Muscle of leg (tissue), 3 donors: ENCODE measurements at regions not wholly inside any gene's neighbourhood (a gene's known extent, or its start where the extent isn't known, plus 50 kb on each side); places are given as distances from the start of the nearest gene placed in this dataset.

Experiments used
- DNase-seq: peaks from one replicate; pipeline ENCODE4 v3.0.0; 2013
- H3K27ac ChIP-seq: one replicate; pipeline ENCODE4 v1.5.1; 2013; ENCODE audit warnings: mild to moderate bottlenecking, low read length, control low read depth
- H3K27me3 ChIP-seq: one replicate; pipeline ENCODE4 v1.6.1; 2013; ENCODE audit warnings: low read length; ENCODE audit not compliant: control insufficient read depth, insufficient read depth
- H3K36me3 ChIP-seq: one replicate; pipeline ENCODE4 v1.6.1; 2013; ENCODE audit warnings: low read length; ENCODE audit not compliant: control insufficient read depth, insufficient read depth
- H3K4me1 ChIP-seq: one replicate; pipeline ENCODE4 v1.6.1; 2013; ENCODE audit warnings: low read length; ENCODE audit not compliant: control insufficient read depth, insufficient read depth
- H3K4me3 ChIP-seq: one replicate; pipeline ENCODE4 v1.5.1; 2013; ENCODE audit warnings: low read length, control low read depth
- H3K9me3 ChIP-seq: replicated peaks from 2 replicates; pipeline ENCODE4 v1.6.1; 2013; ENCODE audit warnings: low read depth, low read length; ENCODE audit not compliant: control insufficient read depth
- whole genome bisulfite sequencing: methylation state at CpG from one replicate; pipeline ENCODE4 v1.1.5; 2013; ENCODE audit warnings: missing lambda C conversion rate; ENCODE audit not compliant: insufficient coverage; 5-methylcytosine and 5-hydroxymethylcytosine counted together

GRCh38 chr4:26113339-26113940 lies 199.4 kb downstream of the SMIM20 start:
- H3K27ac ChIP-seq = no peak overlapping the region
- WGBS = 80% methylated on average over 2 of the region's 4 CpGs
- no peaks in the 10 kb centered on the region for H3K4me1 ChIP-seq
- H3K4me3 ChIP-seq = no peak overlapping the region
- H3K9me3 ChIP-seq = peaks cover 9% of the 10 kb centered on the region
- H3K27me3 ChIP-seq = no peaks in the 10 kb centered on the region
- H3K36me3 ChIP-seq = no peaks in the 10 kb centered on the region
- DNase-seq = no peak

- H3K27me3 ChIP-seq = no peaks in the 10 kb centered on the region
- WGBS = 50% methylated on average over 4 of the region's 4 CpGs
- H3K36me3 ChIP-seq = no peaks in the 10 kb centered on the region
- H3K9me3 ChIP-seq = peaks cover 9% of the 10 kb centered on the region
- H3K27ac ChIP-seq = no peak overlapping the region
- no peak overlapping the region for H3K4me3 ChIP-seq
- DNase-seq = no peak
- H3K4me1 ChIP-seq = no peaks in the 10 kb centered on the region
Measured at GRCh38 chr4:26116057-26116456, 202.0 kb downstream of the SMIM20 start.

GRCh38 chr4:26120098-26120825 lies 200.6 kb upstream of the RBPJ start:
- no peak for DNase-seq
- Histone ChIP-seq H3K27ac (no peak overlapping the region), H3K4me1 (no peaks in the 10 kb centered on the region), H3K27me3 (no peaks in the 10 kb centered on the region), H3K9me3 (no peaks in the 10 kb centered on the region), H3K36me3 (no peaks in the 10 kb centered on the region), H3K4me3 (no peak overlapping the region)
- WGBS = 88% methylated on average over 3 of the region's 6 CpGs

- no peaks in the 10 kb centered on the region for H3K9me3 ChIP-seq
- no peak overlapping the region for H3K27ac ChIP-seq
- H3K4me3 ChIP-seq = no peak overlapping the region
- H3K4me1 ChIP-seq = peaks cover 4% of the 10 kb centered on the region
- no peaks in the 10 kb centered on the region for H3K36me3 ChIP-seq
- H3K27me3 ChIP-seq = no peaks in the 10 kb centered on the region
- no peak for DNase-seq
- WGBS = no CpG with 5 or more reads among the region's 3 CpGs
Measured at GRCh38 chr4:26122690-26123089, 198.1 kb upstream of the RBPJ start.

GRCh38 chr4:26124753-26125321 lies 196.0 kb upstream of the RBPJ start:
- no peak for DNase-seq
- H3K9me3 ChIP-seq = no peaks in the 10 kb centered on the region
- no peaks in the 10 kb centered on the region for H3K27me3 ChIP-seq
- no peak overlapping the region for H3K27ac ChIP-seq
- H3K4me3 ChIP-seq = no peak overlapping the region
- WGBS = 100% methylated on average over 2 of the region's 7 CpGs
- H3K4me1 ChIP-seq = peaks cover 7% of the 10 kb centered on the region
- H3K36me3 ChIP-seq = no peaks in the 10 kb centered on the region

- Histone ChIP-seq H3K27ac (no peak overlapping the region), H3K27me3 (no peaks in the 10 kb centered on the region), H3K4me3 (no peak overlapping the region), H3K36me3 (no peaks in the 10 kb centered on the region), H3K9me3 (no peaks in the 10 kb centered on the region), H3K4me1 (peaks cover 7% of the 10 kb centered on the region)
- WGBS = no CpG with 5 or more reads among the region's 5 CpGs
- DNase-seq = no peak
Measured at GRCh38 chr4:26126143-26126718, 194.6 kb upstream of the RBPJ start.

- Histone ChIP-seq H3K4me3 (no peak overlapping the region), H3K36me3 (no peaks in the 10 kb centered on the region), H3K27ac (no peak overlapping the region), H3K4me1 (peaks cover 7% of the 10 kb centered on the region), H3K27me3 (no peaks in the 10 kb centered on the region), H3K9me3 (no peaks in the 10 kb centered on the region)
- WGBS = 92% methylated on average over 2 of the region's 4 CpGs
- DNase-seq = no peak
Measured at GRCh38 chr4:26126994-26127393, 193.8 kb upstream of the RBPJ start.

- peaks cover 7% of the 10 kb centered on the region for H3K4me1 ChIP-seq
- no peaks in the 10 kb centered on the region for H3K9me3 ChIP-seq
- no peak overlapping the region for H3K27ac ChIP-seq
- no peaks in the 10 kb centered on the region for H3K36me3 ChIP-seq
- no peaks in the 10 kb centered on the region for H3K27me3 ChIP-seq
- no peak for DNase-seq
- no peak overlapping the region for H3K4me3 ChIP-seq
Measured at GRCh38 chr4:26127851-26128337, 192.9 kb upstream of the RBPJ start.

GRCh38 chr4:26130173-26130572 lies 190.6 kb upstream of the RBPJ start:
- H3K4me3 ChIP-seq = no peak overlapping the region
- WGBS = 84% methylated on average over 6 of the region's 7 CpGs
- no peak for DNase-seq
- no peaks in the 10 kb centered on the region for H3K36me3 ChIP-seq
- no peaks in the 10 kb centered on the region for H3K9me3 ChIP-seq
- peaks cover 7% of the 10 kb centered on the region for H3K4me1 ChIP-seq
- no peak overlapping the region for H3K27ac ChIP-seq
- no peaks in the 10 kb centered on the region for H3K27me3 ChIP-seq

GRCh38 chr4:26130841-26131432 lies 189.9 kb upstream of the RBPJ start:
- WGBS = 95% methylated on average over 7 of the region's 11 CpGs
- Histone ChIP-seq H3K27me3 (no peaks in the 10 kb centered on the region), H3K4me1 (peaks cover 7% of the 10 kb centered on the region), H3K4me3 (no peak overlapping the region), H3K9me3 (no peaks in the 10 kb centered on the region), H3K36me3 (no peaks in the 10 kb centered on the region), H3K27ac (no peak overlapping the region)
- no peak for DNase-seq
